Endodermal cell (in vitro differentiated cells): ENCODE measurements at regions not wholly inside any gene's neighbourhood (a gene's known extent, or its start where the extent isn't known, plus 50 kb on each side); places are given as distances from the start of the nearest gene placed in this dataset.

Experiments used
- DNase-seq: peaks from one replicate; pipeline ENCODE4 v3.0.0-alpha.2; 2017
- H3K27ac ChIP-seq: 2 replicates; pipeline ENCODE4 v1.5.1; 2013; ENCODE audit warnings: mild to moderate bottlenecking, low read depth, low read length, moderate library complexity
- H3K27me3 ChIP-seq: 2 replicates; pipeline ENCODE4 v1.6.1; 2013; ENCODE audit warnings: mild to moderate bottlenecking, low read length, moderate library complexity; ENCODE audit not compliant: insufficient read depth, control insufficient read depth, poor library complexity, severe bottlenecking
- H3K36me3 ChIP-seq: 2 replicates; pipeline ENCODE4 v1.7.0; 2013; ENCODE audit warnings: mild to moderate bottlenecking, low read length, moderate library complexity; ENCODE audit not compliant: control insufficient read depth, insufficient read depth
- H3K4me1 ChIP-seq: one replicate; pipeline ENCODE4 v1.7.0; 2013; ENCODE audit warnings: low read length; ENCODE audit not compliant: control insufficient read depth, insufficient read depth
- H3K4me3 ChIP-seq: 2 replicates; pipeline ENCODE4 v1.5.1; 2013; ENCODE audit warnings: mild to moderate bottlenecking, low read length, moderate library complexity
- H3K9ac ChIP-seq: 2 replicates; pipeline ENCODE4 v1.6.1; 2013; ENCODE audit warnings: mild to moderate bottlenecking, low read length, moderate library complexity; ENCODE audit not compliant: poor library complexity, severe bottlenecking; ENCODE audit errors: extremely low read depth
- H3K9me3 ChIP-seq: 2 replicates; pipeline ENCODE4 v1.6.1; 2013; ENCODE audit warnings: mild to moderate bottlenecking, low read length, moderate library complexity; ENCODE audit not compliant: control insufficient read depth
- H3K27ac Mint-ChIP-seq: 2 replicates; pipeline ENCODE4 v1.8.0; 2020; ENCODE audit warnings: mixed read lengths
- H3K27me3 Mint-ChIP-seq: 2 replicates; pipeline ENCODE4 v1.8.0; 2021; ENCODE audit warnings: mild to moderate bottlenecking, mixed read lengths; ENCODE audit not compliant: insufficient read depth
- H3K36me3 Mint-ChIP-seq: 2 replicates; pipeline ENCODE4 v1.8.0; 2020; ENCODE audit warnings: low read depth, mixed read lengths
- H3K4me1 Mint-ChIP-seq: 2 replicates; pipeline ENCODE4 v1.8.0; 2020; ENCODE audit warnings: mixed read lengths
- H3K4me3 Mint-ChIP-seq: 2 replicates; pipeline ENCODE4 v1.8.0; 2020; ENCODE audit warnings: mild to moderate bottlenecking, moderate library complexity, mixed read lengths
- H3K9me3 Mint-ChIP-seq: 2 replicates; pipeline ENCODE4 v1.8.0; 2020; ENCODE audit warnings: mild to moderate bottlenecking, mixed read lengths
- WGBS, 2 experiments: methylation state at CpG; one replicate each; pipeline versions ENCODE4 v1.1.5 to v1.1.7; 2013; ENCODE audit warnings: missing lambda C conversion rate in 2 of 2, mixed read lengths in 1 of 2; ENCODE audit not compliant: insufficient coverage in 1 of 2, insufficient read length in 1 of 2; 5-methylcytosine and 5-hydroxymethylcytosine counted together
- TF ChIP-seq, protein P1 (sequence below): fragments of 200-600 bp; sonication (generic); conservative IDR thresholded peaks from 2 replicates; pipeline ENCODE4 v1.5.0; 2021; ENCODE audit warnings: antibody characterized with exemption, mild to moderate bottlenecking

DNA sequence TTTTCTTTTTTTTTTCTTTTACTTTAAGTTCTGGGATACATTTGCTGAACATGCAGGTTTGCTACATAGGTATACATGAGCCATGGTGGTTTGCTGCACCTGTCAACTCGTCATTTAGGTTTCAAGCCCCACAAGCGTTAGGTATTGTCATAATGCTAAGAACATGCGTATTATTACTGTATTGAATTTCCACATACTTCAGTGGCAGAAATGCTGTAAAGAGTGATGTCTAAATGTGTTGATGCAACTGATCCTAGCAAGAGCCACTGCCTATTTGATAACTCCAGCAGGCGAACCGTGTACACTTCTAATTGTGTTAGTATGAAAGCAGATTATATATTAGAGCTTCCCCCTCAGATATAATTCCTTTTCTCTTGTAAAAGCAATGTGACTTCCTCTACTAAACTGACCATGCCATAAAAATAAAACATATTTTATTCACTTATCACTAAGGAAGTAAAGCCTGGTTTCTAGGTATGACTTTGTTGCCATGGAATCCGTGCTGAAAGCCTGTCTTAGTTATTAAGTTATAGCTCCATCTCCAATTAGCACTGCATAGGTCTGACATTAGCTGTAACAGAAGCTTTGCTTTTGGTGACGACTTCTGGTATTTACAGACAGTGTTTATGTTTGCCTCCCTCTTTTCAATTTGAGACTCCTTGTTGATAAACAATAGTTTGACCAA lies 280.0 kb downstream of the GALR1 start:
- peaks cover 2% of the 10 kb centered on the region for H3K36me3 Mint-ChIP-seq

DNA sequence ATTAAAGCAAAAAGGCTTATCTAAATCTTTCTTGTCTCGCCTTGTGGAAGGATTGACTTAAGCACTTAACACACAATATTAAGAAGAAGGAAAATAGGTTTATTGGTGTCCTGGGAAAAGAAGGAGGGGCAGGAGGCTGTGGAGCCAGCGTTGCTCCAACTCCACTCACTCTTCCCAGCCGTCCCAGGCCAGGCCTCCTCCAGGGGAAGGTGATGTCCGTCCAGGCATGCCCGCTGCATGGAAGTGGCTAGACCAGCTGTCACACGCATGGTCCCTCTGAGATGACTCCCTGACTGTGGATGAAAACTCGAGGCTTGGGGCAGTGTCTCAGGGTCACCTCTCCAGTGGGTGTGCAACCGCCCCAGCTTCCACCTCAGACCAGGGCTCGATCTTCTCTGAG lies 281.1 kb downstream of the GALR1 start:
- DNase-seq, result peak; percentile 73
- Mint-ChIP-seq H3K36me3 (peaks cover 2% of the 10 kb centered on the region), H3K9me3 (peaks cover 14% of the 10 kb centered on the region), H3K27ac (no peak overlapping the region), H3K4me3 (no peak overlapping the region), H3K4me1 (peaks cover 31% of the 10 kb centered on the region), H3K27me3 (peaks cover 3% of the 10 kb centered on the region)
- Histone ChIP-seq H3K27ac (no peak overlapping the region), H3K9ac (no peak overlapping the region), H3K36me3 (no peaks in the 10 kb centered on the region), H3K27me3 (no peaks in the 10 kb centered on the region), H3K4me1 (peaks cover 13% of the 10 kb centered on the region), H3K4me3 (peak overlapping the region; percentile 2), H3K9me3 (no peaks in the 10 kb centered on the region)
- TF ChIP-seq, protein P1, sequence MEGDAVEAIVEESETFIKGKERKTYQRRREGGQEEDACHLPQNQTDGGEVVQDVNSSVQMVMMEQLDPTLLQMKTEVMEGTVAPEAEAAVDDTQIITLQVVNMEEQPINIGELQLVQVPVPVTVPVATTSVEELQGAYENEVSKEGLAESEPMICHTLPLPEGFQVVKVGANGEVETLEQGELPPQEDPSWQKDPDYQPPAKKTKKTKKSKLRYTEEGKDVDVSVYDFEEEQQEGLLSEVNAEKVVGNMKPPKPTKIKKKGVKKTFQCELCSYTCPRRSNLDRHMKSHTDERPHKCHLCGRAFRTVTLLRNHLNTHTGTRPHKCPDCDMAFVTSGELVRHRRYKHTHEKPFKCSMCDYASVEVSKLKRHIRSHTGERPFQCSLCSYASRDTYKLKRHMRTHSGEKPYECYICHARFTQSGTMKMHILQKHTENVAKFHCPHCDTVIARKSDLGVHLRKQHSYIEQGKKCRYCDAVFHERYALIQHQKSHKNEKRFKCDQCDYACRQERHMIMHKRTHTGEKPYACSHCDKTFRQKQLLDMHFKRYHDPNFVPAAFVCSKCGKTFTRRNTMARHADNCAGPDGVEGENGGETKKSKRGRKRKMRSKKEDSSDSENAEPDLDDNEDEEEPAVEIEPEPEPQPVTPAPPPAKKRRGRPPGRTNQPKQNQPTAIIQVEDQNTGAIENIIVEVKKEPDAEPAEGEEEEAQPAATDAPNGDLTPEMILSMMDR, result no peak
- 80 to 84% methylated on average over 5 to 8 of the region's 9 CpGs for WGBS, 2 experiments

More for the DNA sequence above, 280.0 kb downstream of the GALR1 start:
- H3K27ac ChIP-seq, result no peak overlapping the region
- Mint-ChIP-seq H3K27me3 (no peaks in the 10 kb centered on the region), H3K4me3 (no peak overlapping the region), H3K4me1 (peaks cover 31% of the 10 kb centered on the region), H3K27ac (no peak overlapping the region), H3K9me3 (peaks cover 9% of the 10 kb centered on the region)
- no peaks in the 10 kb centered on the region for H3K27me3 ChIP-seq
- DNase-seq, result no peak
- no peak overlapping the region for H3K9ac ChIP-seq
- H3K36me3 ChIP-seq, result no peaks in the 10 kb centered on the region
- TF ChIP-seq, protein P1, result no peak
- peaks cover 13% of the 10 kb centered on the region for H3K4me1 ChIP-seq
- H3K4me3 ChIP-seq, result no peak overlapping the region
- H3K9me3 ChIP-seq, result no peaks in the 10 kb centered on the region
- 88 to 95% methylated on average over 3 to 7 of the region's 7 CpGs for WGBS, 2 experiments

DNA sequence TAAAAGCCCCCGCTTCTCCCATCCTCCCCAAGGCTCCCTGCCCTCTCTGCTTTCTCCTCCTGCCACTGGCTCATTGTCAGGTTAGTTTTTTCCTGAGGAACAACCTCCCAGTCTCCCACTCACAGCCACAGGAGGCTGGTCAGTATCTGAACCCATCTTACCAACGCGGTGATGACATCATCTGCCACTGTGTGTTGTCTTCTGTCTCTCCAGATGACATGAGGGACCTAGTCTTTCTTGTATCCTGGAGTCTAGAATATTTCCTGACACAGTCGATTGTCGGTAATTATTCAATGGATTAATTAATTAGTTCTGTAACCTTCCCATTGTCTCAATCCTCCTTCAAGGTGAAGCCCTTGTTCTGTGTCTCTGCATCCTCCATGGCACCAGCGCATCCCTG lies 290.2 kb downstream of the GALR1 start:
- Histone ChIP-seq H3K4me3 (no peak overlapping the region), H3K4me1 (no peaks in the 10 kb centered on the region), H3K36me3 (no peaks in the 10 kb centered on the region), H3K27me3 (no peaks in the 10 kb centered on the region), H3K27ac (no peak overlapping the region), H3K9ac (no peak overlapping the region), H3K9me3 (peaks cover 17% of the 10 kb centered on the region)
- H3K36me3 Mint-ChIP-seq, result peaks cover 24% of the 10 kb centered on the region
- H3K9me3 Mint-ChIP-seq, result peaks cover 43% of the 10 kb centered on the region
- H3K27me3 Mint-ChIP-seq, result peaks cover 2% of the 10 kb centered on the region
- no peak overlapping the region for H3K27ac Mint-ChIP-seq
- WGBS, 2 experiments, result 92 to 100% methylated on average over 4 to 6 of the region's 6 CpGs
- DNase-seq, result no peak
- TF ChIP-seq, protein P1, result no peak
- H3K4me3 Mint-ChIP-seq, result no peak overlapping the region
- H3K4me1 Mint-ChIP-seq, result no peaks in the 10 kb centered on the region
